Caco-2 (cell line): ENCODE measurements at regions not wholly inside any gene's neighbourhood (a gene's known extent, or its start where the extent isn't known, plus 50 kb on each side); places are given as distances from the start of the nearest gene placed in this dataset.

ENCODE experiments used
- BruUV-seq: library from RNA; stranded (reverse); fragments of 400-500 nt; replicated peaks from 2 replicates; lab custom pipeline; 2021; lab: Mats Ljungman, UMichigan
- CTCF ChIA-PET: fragments of 300-600 bp; sonication (Branson Sonifier 250); formaldehyde crosslinking; loops from one replicate; lab custom pipeline; 2022; ENCODE audit warnings: antibody characterized with exemption; lab: Charles Lee
- POLR2A ChIA-PET: fragments of 300-600 bp; sonication (Branson Sonifier 250); formaldehyde crosslinking; loops from one replicate; lab custom pipeline; 2022; ENCODE audit warnings: antibody characterized with exemption; lab: Charles Lee
- DNase-seq, 2 experiments: peaks; one replicate each; pipeline versions ENCODE4 v3.0.0 to v3.0.0-alpha.2; 2020 to 2022
- H3K27me3 ChIP-seq: replicated peaks from 2 replicates; pipeline ENCODE4 v1.6.0; 2011; ENCODE audit warnings: low read length; ENCODE audit not compliant: control insufficient read depth, insufficient read depth
- H3K36me3 ChIP-seq: 2 replicates; pipeline ENCODE4 v1.5.1; 2011; ENCODE audit warnings: low read length; ENCODE audit not compliant: control insufficient read depth, insufficient read depth
- H3K4me1 ChIP-seq: fragments of 250-450 bp; sonication (Bioruptor Pico); 2 replicates; pipeline ENCODE4 v1.5.1; 2020; ENCODE audit warnings: mild to moderate bottlenecking
- H3K4me3 ChIP-seq: 2 replicates; pipeline ENCODE4 v1.5.1; 2011; ENCODE audit warnings: low read depth, mild to moderate bottlenecking, control low read depth, low read length
- H3K9me3 ChIP-seq: fragments of 250-450 bp; sonication (Bioruptor Pico); 2 replicates; pipeline ENCODE4 v1.5.1; 2020; ENCODE audit warnings: mild to moderate bottlenecking, moderate library complexity
- H3K27ac Mint-ChIP-seq: one replicate; pipeline ENCODE4 v1.8.0; 2022; ENCODE audit warnings: mixed read lengths; ENCODE audit not compliant: unreplicated experiment
- H3K27me3 Mint-ChIP-seq: one replicate; pipeline ENCODE4 v1.8.0; 2022; ENCODE audit warnings: mixed read lengths; ENCODE audit not compliant: insufficient read depth, unreplicated experiment
- H3K36me3 Mint-ChIP-seq: one replicate; pipeline ENCODE4 v1.8.0; 2022; ENCODE audit warnings: mild to moderate bottlenecking, mixed read lengths; ENCODE audit not compliant: insufficient read depth, unreplicated experiment
- H3K4me1 Mint-ChIP-seq: one replicate; pipeline ENCODE4 v1.8.0; 2022; ENCODE audit warnings: low read depth, mixed read lengths; ENCODE audit not compliant: unreplicated experiment
- H3K4me3 Mint-ChIP-seq: one replicate; pipeline ENCODE4 v1.8.0; 2022; ENCODE audit warnings: mild to moderate bottlenecking, moderate library complexity, mixed read lengths; ENCODE audit not compliant: unreplicated experiment
- H3K9me3 Mint-ChIP-seq: one replicate; pipeline ENCODE4 v1.8.0; 2022; ENCODE audit warnings: mixed read lengths; ENCODE audit not compliant: unreplicated experiment
- CTCF ChIP-seq, 2 experiments: fragments of 200-600 bp in 1 of 2; IDR thresholded peaks; 1 replicate in 1 of 2; 2 replicates in 1 of 2; pipeline versions ENCODE4 v1.5.1 to v1.8.0; 2011 to 2022; ENCODE audit warnings: antibody characterized with exemption in 1 of 2, control low read depth in 1 of 2, inconsistent platforms in 1 of 2, low read depth in 1 of 2, low read length in 1 of 2, mild to moderate bottlenecking in 1 of 2, moderate library complexity in 1 of 2; ENCODE audit not compliant: insufficient read depth in 1 of 2, severe bottlenecking in 1 of 2, unreplicated experiment in 1 of 2
- intact Hi-C: fragments of 100-400 bp; cut with micrococcal nuclease; formaldehyde crosslinking; loops from one replicate; pipeline ENCODE4 v1.10.0; 2022; ENCODE audit not compliant: unreplicated experiment

- H3K27me3 ChIP-seq: no peaks in the 10 kb centered on the region
- POLR2A ChIA-PET: no interaction called here
- no peak for DNase-seq
- Mint-ChIP-seq H3K36me3 (no peaks in the 10 kb centered on the region), H3K4me3 (no peak overlapping the region), H3K27me3 (no peaks in the 10 kb centered on the region), H3K9me3 (no peaks in the 10 kb centered on the region), H3K4me1 (no peaks in the 10 kb centered on the region), H3K27ac (no peak overlapping the region)
- BruUV-seq: no TSS peak
- no peaks in the 10 kb centered on the region for H3K4me1 ChIP-seq
- H3K9me3 ChIP-seq: no peaks in the 10 kb centered on the region
- no peaks in the 10 kb centered on the region for H3K36me3 ChIP-seq
- intact Hi-C loops: no loop called here
- H3K4me3 ChIP-seq: no peak overlapping the region
- CTCF ChIA-PET: no interaction called here
- TF ChIP-seq CTCF (IDR thresholded peaks at IDR 0.05; ENCODE audit: insufficient read depth in 1 of 2, low read depth in 1 of 2, low read length in 1 of 2, severe bottlenecking in 1 of 2, unreplicated experiment in 1 of 2): no peak
Observed at GRCh38 chr1:58363585-58363984, 182.9 kb downstream of the OMA1 start.

DNA sequence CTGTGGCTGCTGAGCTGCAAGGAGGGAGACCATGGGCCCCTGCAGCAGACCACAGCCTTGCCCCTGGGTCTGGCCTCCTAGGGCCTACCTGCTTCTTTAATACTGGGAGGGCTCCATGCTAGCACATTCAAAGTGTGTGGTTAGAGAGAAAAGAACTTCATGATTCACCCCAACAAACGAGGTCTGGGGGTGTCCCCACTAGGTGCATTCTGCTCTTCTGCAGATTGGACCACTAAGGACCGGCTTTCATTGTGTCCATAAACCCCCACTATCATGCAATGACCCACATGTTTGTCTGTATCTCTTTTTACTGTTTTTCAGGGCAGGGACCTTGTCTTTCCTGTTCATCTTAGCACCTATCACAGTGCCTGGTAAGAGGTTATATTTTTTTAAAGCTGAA is 185.4 kb downstream of the OMA1 start:
- Histone ChIP-seq H3K4me1 (no peaks in the 10 kb centered on the region), H3K4me3 (no peak overlapping the region), H3K27me3 (no peaks in the 10 kb centered on the region), H3K9me3 (no peaks in the 10 kb centered on the region), H3K36me3 (no peaks in the 10 kb centered on the region)
- TF ChIP-seq CTCF (IDR thresholded peaks at IDR 0.05; ENCODE audit: insufficient read depth in 1 of 2, low read depth in 1 of 2, low read length in 1 of 2, severe bottlenecking in 1 of 2, unreplicated experiment in 1 of 2): no peak
- Mint-ChIP-seq H3K4me3 (no peak overlapping the region), H3K4me1 (no peaks in the 10 kb centered on the region), H3K36me3 (no peaks in the 10 kb centered on the region), H3K27me3 (peaks cover 2% of the 10 kb centered on the region), H3K9me3 (no peaks in the 10 kb centered on the region), H3K27ac (no peak overlapping the region)
- ChIA-PET POLR2A (no interaction called here), CTCF (no interaction called here)
- no TSS peak for BruUV-seq
- intact Hi-C loops: no loop called here
- DNase-seq: no peak

DNA sequence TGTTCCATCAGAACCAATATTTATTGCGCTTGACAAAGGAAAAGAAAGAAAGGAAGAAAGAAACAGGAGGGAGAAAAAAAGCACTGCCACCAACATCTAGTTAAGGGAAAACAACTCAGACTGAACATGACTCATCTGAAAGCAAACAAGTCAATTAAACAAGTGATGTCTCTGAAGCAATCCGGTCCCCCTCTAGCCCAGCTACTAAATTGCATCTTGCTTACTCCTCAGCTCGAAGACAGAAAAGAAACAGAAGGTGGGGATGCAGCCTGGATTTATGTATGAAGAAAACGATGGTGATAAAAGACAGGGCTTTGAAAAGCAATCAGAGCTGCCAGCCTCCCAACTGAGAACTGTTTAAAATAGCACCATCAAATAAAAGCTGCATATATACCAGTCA is 188.2 kb downstream of the OMA1 start:
- Mint-ChIP-seq H3K27ac (no peak overlapping the region), H3K9me3 (no peaks in the 10 kb centered on the region), H3K4me1 (no peaks in the 10 kb centered on the region), H3K27me3 (peaks cover 2% of the 10 kb centered on the region), H3K36me3 (no peaks in the 10 kb centered on the region), H3K4me3 (no peak overlapping the region)
- POLR2A ChIA-PET: no interaction called here
- no peak for TF ChIP-seq CTCF (IDR thresholded peaks at IDR 0.05; ENCODE audit: insufficient read depth in 1 of 2, low read depth in 1 of 2, low read length in 1 of 2, severe bottlenecking in 1 of 2, unreplicated experiment in 1 of 2)
- H3K9me3 ChIP-seq: no peaks in the 10 kb centered on the region
- no peaks in the 10 kb centered on the region for H3K27me3 ChIP-seq
- BruUV-seq: no TSS peak
- intact Hi-C loops: no loop called here
- no peak overlapping the region for H3K4me3 ChIP-seq
- DNase-seq: no peak
- H3K4me1 ChIP-seq: no peaks in the 10 kb centered on the region
- CTCF ChIA-PET: no interaction called here
- no peaks in the 10 kb centered on the region for H3K36me3 ChIP-seq
